ENCODE measurements at regions not wholly inside any gene's neighbourhood (a gene's known extent, or its start where the extent isn't known, plus 50 kb on each side); places are given as distances from the start of the nearest gene placed in this dataset.
"Not testable (repeated sequence)": the region's sequence is repeated elsewhere in the genome, so short reads cannot be mapped to it uniquely, and the experiment has no call there.

DNA sequence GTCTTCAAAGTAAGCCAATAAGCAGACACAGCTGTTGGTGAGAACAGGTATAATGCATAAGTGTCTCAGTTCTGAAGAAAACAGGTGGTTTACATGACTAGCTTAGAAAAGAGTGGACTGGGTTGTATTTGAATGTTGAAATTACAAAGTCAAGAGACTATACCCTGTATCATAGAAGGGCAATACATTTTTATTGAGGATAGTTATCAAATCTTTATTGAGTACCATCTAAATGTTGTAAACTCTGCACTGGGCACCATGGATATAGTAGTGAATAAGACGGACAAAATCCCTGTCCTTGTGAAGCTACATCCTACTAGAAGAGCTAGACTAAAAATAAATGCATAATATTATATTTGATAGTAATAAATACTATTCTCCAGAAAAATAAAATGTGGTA, 88.5 kb upstream of the CDC42EP3 start:
- DNase-seq = not testable (repeated sequence)

- DNase-seq = no peak
Observed at GRCh38 chr2:37760471-37760870, 89.0 kb upstream of the CDC42EP3 start.

DNA sequence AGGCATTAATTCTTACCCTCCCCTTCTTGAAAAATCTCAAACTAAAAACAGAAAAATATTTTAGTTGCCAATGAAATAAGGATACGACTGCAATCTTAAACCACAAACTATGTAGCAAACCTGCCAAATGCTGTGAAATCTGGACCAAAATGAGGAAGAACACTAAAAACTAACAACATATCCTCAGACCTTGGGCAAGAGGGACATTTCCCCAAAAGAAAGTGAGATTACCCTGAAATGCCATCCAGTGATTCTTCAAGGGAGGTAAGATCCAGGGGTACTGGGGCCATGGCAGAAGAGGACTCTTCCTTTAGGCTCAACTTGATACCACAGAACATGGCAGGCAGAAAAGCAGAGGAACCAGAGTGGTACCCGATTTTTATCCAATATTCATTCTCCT, 90.8 kb upstream of the CDC42EP3 start:
- not testable (repeated sequence) for DNase-seq

- DNase-seq = no peak
Observed at GRCh38 chr2:37764739-37765138, 93.3 kb upstream of the CDC42EP3 start.

DNA sequence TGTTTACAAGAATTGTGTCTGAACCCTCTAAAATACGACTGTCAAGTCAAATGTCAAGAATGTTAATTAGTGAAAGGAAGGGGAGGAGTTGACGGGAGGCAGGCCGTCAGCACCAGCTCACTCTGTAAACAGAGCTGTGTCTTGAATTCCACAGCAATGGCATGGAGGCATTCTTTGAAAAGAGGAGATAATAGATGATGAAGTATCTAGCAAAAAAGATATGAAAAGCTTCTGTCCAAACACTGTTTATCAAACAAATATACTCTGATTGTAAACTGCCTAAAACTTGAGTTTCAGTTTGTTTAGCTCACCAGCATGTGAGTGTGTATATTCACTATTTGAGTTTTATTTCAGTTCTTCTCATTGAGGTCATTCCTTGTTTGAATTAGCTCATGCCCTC, 94.7 kb upstream of the CDC42EP3 start:
- DNase-seq = no peak

GRCh38 chr2:37767046-37767445, 95.6 kb upstream of the CDC42EP3 start:
- no peak for DNase-seq

DNA sequence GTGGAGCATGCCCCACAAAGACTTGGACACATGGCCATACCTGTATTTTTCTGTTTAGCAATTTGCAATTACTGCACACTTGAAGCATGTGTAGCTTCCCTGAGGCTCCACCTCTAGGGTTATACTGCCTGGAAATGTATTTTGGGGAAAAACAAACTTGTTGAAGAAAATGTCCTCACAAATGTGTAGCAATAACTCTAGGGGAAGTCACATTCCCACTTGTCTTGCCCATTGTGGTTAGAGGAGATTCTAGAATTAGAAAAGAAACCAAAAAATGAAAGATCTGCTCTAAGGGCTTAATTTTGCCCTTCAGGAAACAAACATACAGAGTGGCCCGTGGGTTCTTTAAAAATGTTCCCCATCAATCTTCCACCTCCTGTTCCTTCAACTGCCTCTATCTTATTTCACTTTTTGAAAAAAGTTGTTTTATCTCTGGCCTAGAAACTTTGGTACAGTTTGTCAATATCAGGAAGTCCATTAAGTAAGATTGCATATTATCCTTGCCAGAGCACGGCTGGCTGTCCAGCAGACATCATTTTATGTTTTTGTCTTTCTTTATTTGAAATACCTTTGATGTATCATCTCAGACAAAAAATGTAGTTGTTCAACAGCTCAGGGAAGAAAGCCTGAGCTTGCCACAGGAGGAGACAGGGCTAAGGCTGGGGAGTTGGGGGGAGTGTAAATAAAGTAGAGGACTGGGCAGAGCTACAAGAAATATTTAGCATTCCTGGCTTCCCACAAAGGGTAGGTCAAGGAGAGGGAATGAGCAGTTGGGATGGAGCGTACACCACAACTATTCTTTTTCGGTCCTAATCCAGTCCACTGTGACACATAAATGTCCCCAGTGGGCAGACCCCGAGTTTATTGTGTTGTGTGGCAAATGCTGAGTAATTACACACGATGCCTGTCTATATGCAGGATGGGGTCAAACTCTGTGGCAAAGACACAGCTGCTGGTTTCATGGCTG, 96.8 kb upstream of the CDC42EP3 start:
- DNase-seq = no peak

DNA sequence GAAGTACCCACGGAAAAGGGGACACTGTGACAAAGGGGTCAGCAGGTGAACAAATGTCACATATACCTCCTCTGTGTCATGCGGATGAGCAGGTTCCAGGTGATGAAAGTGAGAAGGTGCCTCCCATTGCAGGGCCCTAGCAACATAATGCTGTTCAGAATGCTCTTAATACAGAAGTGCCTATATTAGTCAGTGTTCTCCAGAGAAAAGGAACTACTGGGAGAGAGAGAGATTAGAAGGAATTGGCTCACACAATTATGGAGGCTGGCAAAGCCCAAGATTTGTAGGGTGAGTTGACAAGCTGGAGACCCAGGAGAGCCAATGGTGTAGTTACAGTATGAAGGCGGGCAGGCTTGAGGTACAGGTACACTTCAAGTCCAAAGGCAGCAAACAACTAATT, 98.1 kb upstream of the CDC42EP3 start:
- DNase-seq = no peak

GRCh38 chr2:37770797-37771196, 99.4 kb upstream of the CDC42EP3 start:
- DNase-seq = no peak

GRCh38 chr2:37771600-37772088, 100.2 kb upstream of the CDC42EP3 start:
- DNase-seq = no peak

- DNase-seq = no peak
Observed at GRCh38 chr2:37773371-37774130, 102.1 kb upstream of the CDC42EP3 start.

GRCh38 chr2:37774171-37774944, 102.9 kb upstream of the CDC42EP3 start:
- DNase-seq = not testable (repeated sequence)

GRCh38 chr2:37774976-37775907, 103.8 kb upstream of the CDC42EP3 start:
- no peak for DNase-seq

DNA sequence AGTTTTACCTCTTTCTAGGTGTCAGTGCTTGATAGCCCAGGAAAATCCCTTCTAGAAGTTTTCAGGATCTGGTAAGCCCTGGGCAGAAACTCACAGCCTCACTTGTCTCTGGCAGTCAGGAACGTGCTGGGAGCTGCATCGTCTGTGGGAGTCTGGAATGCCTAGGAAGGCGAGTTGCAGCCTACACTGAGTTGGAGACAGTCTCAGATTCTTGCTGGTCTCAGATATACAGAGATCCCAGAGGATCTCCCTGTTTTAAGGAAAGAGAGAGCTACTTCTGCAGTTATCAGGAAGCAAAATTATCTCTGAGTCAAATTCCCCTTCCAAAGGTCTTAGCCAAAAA, 104.4 kb upstream of the CDC42EP3 start:
- DNase-seq = no peak

- DNase-seq = no peak
Observed at GRCh38 chr2:37776487-37776886, 105.0 kb upstream of the CDC42EP3 start.

DNA sequence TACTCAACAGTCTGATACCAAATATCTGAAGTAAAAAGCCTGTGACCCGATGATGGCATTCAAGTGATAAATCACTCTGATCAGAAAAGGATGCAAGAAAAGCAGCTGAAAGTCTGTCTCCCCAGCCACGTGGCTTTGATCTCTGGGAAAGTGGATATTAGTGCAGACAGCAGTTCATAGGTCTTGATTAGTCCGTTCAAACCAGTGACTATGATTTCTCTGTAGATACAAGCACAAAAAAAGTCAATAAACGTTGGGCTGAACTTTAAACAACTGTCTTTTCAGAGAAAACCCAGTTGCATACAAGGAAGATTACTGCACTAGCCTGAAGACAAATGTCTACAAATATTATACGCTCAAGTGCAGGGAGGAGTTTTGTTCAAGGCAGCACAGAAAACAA, 107.7 kb upstream of the CDC42EP3 start:
- no peak for DNase-seq

- no peak for DNase-seq
Observed at GRCh38 chr2:37779611-37780386, 108.4 kb upstream of the CDC42EP3 start.

- DNase-seq = no peak
Observed at GRCh38 chr2:37780387-37780676, 108.9 kb upstream of the CDC42EP3 start.

DNA sequence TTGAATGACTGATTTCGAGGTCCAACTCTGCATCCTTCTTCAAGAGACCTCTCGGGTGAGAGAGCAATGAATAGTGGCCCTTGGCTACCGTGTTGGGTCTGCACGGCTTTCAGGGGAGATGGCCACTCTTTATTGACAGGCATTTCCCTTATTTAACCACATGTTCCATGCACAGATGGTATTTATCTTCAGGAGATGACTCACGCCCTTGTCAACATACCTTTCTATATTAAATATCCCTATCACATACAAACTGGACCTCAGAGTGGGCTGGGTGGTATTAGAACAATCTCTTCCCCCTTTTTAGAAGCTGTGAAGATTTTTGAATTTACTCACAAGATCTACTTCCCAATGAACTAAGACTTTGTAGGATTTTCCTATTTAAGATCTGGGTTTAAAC, 109.6 kb upstream of the CDC42EP3 start:
- DNase-seq = no peak

- DNase-seq = no peak
Observed at GRCh38 chr2:37782155-37782673, 110.8 kb upstream of the CDC42EP3 start.

DNA sequence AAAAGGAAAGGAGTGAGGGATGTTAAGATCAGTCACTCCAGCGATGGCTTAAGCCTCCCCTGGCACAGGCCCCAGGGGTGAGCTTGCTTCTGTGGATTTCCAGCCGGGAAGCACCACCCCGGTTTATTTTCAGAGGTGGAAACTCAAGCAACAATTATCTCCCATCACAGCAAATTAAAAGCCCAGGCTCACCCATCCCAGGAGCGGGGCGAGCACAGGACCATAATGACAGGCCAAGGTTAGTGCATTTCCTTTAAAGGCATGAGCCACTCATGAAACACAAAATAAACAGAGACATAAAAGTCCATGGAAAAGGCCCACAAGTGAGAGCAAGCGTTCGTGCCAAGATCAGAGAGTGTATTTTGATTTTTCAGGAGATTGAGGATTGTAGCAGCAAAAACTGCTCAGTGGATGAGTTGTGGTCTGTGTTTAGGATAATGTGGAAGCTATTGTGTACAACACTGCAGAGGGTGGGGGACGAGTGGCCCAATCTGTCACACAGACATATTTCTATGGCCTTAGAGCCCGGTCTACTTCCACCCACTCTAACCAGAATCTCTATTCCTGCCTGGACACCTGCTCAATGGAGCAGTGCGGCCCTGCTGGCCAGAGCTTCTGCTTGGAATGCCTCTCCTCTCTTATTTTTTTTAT, 111.4 kb upstream of the CDC42EP3 start:
- no peak for DNase-seq
